GM23248 (cell line): ENCODE measurements at regions not wholly inside any gene's neighbourhood (a gene's known extent, or its start where the extent isn't known, plus 50 kb on each side); places are given as distances from the start of the nearest gene placed in this dataset.

ENCODE experiments used
- DNase-seq: peaks from one replicate; pipeline ENCODE4 v3.0.0-alpha.2; 2015
- H2AFZ ChIP-seq: fragments of 200-600 bp; sonication (generic); 2 replicates; pipeline ENCODE4 v1.6.1; 2016; ENCODE audit warnings: antibody characterized with exemption
- H3F3A ChIP-seq: fragments of 200-600 bp; sonication (generic); 2 replicates; pipeline ENCODE4 v1.6.1; 2016; ENCODE audit warnings: mild to moderate bottlenecking, antibody characterized with exemption, mixed run types; ENCODE audit not compliant: insufficient read depth
- H3K27ac ChIP-seq: fragments of 200-600 bp; sonication (generic); 2 replicates; pipeline ENCODE4 v1.5.1; 2016; ENCODE audit warnings: mild to moderate bottlenecking
- H3K27me3 ChIP-seq: fragments of 200-600 bp; sonication (generic); replicated peaks from 2 replicates; pipeline ENCODE4 v1.6.1; 2016; ENCODE audit warnings: mild to moderate bottlenecking; ENCODE audit not compliant: insufficient read depth
- H3K36me3 ChIP-seq: fragments of 200-600 bp; sonication (generic); 2 replicates; pipeline ENCODE4 v1.6.1; 2016; ENCODE audit warnings: low read depth, mild to moderate bottlenecking
- H3K4me1 ChIP-seq: fragments of 200-600 bp; sonication (generic); 2 replicates; pipeline ENCODE4 v1.6.1; 2016; ENCODE audit warnings: mild to moderate bottlenecking; ENCODE audit not compliant: insufficient read depth
- H3K4me2 ChIP-seq: fragments of 200-600 bp; sonication (generic); one replicate; pipeline ENCODE4 v1.6.1; 2016; ENCODE audit warnings: mild to moderate bottlenecking; ENCODE audit not compliant: unreplicated experiment
- H3K4me3 ChIP-seq: fragments of 200-600 bp; sonication (generic); 2 replicates; pipeline ENCODE4 v1.5.1; 2016; ENCODE audit warnings: mild to moderate bottlenecking
- H3K79me2 ChIP-seq: fragments of 200-600 bp; sonication (generic); 2 replicates; pipeline ENCODE4 v1.6.1; 2016; ENCODE audit warnings: mild to moderate bottlenecking; ENCODE audit not compliant: insufficient read depth
- H3K9ac ChIP-seq: fragments of 200-600 bp; sonication (generic); 2 replicates; pipeline ENCODE4 v1.6.1; 2016; ENCODE audit warnings: mild to moderate bottlenecking
- H3K9me2 ChIP-seq: fragments of 200-600 bp; sonication (generic); 2 replicates; pipeline ENCODE4 v1.6.1; 2016; ENCODE audit warnings: mixed run types, mild to moderate bottlenecking, moderate library complexity; ENCODE audit not compliant: insufficient read depth
- H3K9me3 ChIP-seq: fragments of 200-600 bp; sonication (generic); one replicate; pipeline ENCODE4 v1.6.1; 2017; ENCODE audit warnings: low read depth
- H4K20me1 ChIP-seq: fragments of 200-600 bp; sonication (generic); 2 replicates; pipeline ENCODE4 v1.6.0; 2016; ENCODE audit not compliant: insufficient read depth
- EZH2 ChIP-seq: fragments of 200-600 bp; sonication (generic); IDR thresholded peaks from 2 replicates; pipeline ENCODE4 v1.6.1; 2018; ENCODE audit warnings: antibody characterized with exemption, mild to moderate bottlenecking; ENCODE audit not compliant: insufficient read depth, poor library complexity, severe bottlenecking
- EZH2phosphoT487 ChIP-seq: fragments of 200-600 bp; sonication (generic); IDR thresholded peaks from 2 replicates; pipeline ENCODE4 v1.6.1; 2018; ENCODE audit warnings: antibody characterized with exemption, moderate library complexity, mild to moderate bottlenecking, low read depth; ENCODE audit not compliant: insufficient read depth
- WGBS, 2 experiments: methylation state at CpG; one replicate each; pipeline ENCODE4 v1.1.6; 2015 to 2017; ENCODE audit warnings: low lambda C conversion rate in 2 of 2, low coverage in 1 of 2; ENCODE audit errors: missing lambda C conversion rate in 2 of 2; 5-methylcytosine and 5-hydroxymethylcytosine counted together
- in situ Hi-C: fragments of 300-500 bp; cut with MboI; formaldehyde crosslinking; loops from 2 replicates; pipeline ENCODE4 v1.15.0; 2020

- no peaks in the 10 kb centered on the region for H3F3A ChIP-seq
- no peaks in the 10 kb centered on the region for H3K9me3 ChIP-seq
- H3K36me3 ChIP-seq: no peaks in the 10 kb centered on the region
- H3K79me2 ChIP-seq: no peaks in the 10 kb centered on the region
- no peak overlapping the region for H3K9ac ChIP-seq
- in situ Hi-C loops: no loop called here
- H2AFZ ChIP-seq: no peak overlapping the region
- 33 to 43% methylated on average over 4 of the region's 4 CpGs for WGBS, 2 experiments
- H3K4me1 ChIP-seq: no peaks in the 10 kb centered on the region
- H3K27ac ChIP-seq: no peak overlapping the region
- TF ChIP-seq EZH2 (no peak), EZH2phosphoT487 (no peak)
- no peak for DNase-seq
- no peaks in the 10 kb centered on the region for H4K20me1 ChIP-seq
- H3K9me2 ChIP-seq: no peaks in the 10 kb centered on the region
- H3K27me3 ChIP-seq: no peaks in the 10 kb centered on the region
- H3K4me2 ChIP-seq: no peak overlapping the region
- no peak overlapping the region for H3K4me3 ChIP-seq
Observed at GRCh38 chr9:80540387-80540786, 968.6 kb downstream of the TLE4 start.

GRCh38 chr9:80538976-80539375, 967.2 kb downstream of the TLE4 start:
- Histone ChIP-seq H3F3A (no peaks in the 10 kb centered on the region), H2AFZ (no peak overlapping the region), H3K9ac (no peak overlapping the region), H3K9me2 (no peaks in the 10 kb centered on the region), H3K36me3 (no peaks in the 10 kb centered on the region), H3K4me3 (no peak overlapping the region), H3K27ac (no peak overlapping the region), H3K27me3 (no peaks in the 10 kb centered on the region), H3K79me2 (no peaks in the 10 kb centered on the region), H3K4me2 (no peak overlapping the region), H3K9me3 (no peaks in the 10 kb centered on the region), H3K4me1 (no peaks in the 10 kb centered on the region), H4K20me1 (no peaks in the 10 kb centered on the region)
- TF ChIP-seq EZH2phosphoT487 (no peak), EZH2 (no peak)
- WGBS, 2 experiments: 36 to 45% methylated on average over 1 of the region's 1 CpG
- DNase-seq: no peak
- in situ Hi-C loops: no loop called here

- H3K4me2 ChIP-seq: no peak overlapping the region
- no peak for DNase-seq
- H3K9me2 ChIP-seq: no peaks in the 10 kb centered on the region
- no peaks in the 10 kb centered on the region for H3F3A ChIP-seq
- 49 to 55% methylated on average over 3 of the region's 3 CpGs for WGBS, 2 experiments
- H4K20me1 ChIP-seq: no peaks in the 10 kb centered on the region
- H3K4me1 ChIP-seq: no peaks in the 10 kb centered on the region
- no peak overlapping the region for H3K4me3 ChIP-seq
- no peaks in the 10 kb centered on the region for H3K9me3 ChIP-seq
- H3K27ac ChIP-seq: no peak overlapping the region
- no peaks in the 10 kb centered on the region for H3K79me2 ChIP-seq
- no peak for TF ChIP-seq EZH2
- no peak for TF ChIP-seq EZH2phosphoT487
- H2AFZ ChIP-seq: no peak overlapping the region
- in situ Hi-C loops: no loop called here
- H3K36me3 ChIP-seq: no peaks in the 10 kb centered on the region
- H3K9ac ChIP-seq: no peak overlapping the region
- no peaks in the 10 kb centered on the region for H3K27me3 ChIP-seq
Observed at GRCh38 chr9:80522465-80522864, 950.7 kb downstream of the TLE4 start.

GRCh38 chr9:80521151-80521550, 949.4 kb downstream of the TLE4 start:
- TF ChIP-seq EZH2phosphoT487 (no peak), EZH2 (no peak)
- H3K4me3 ChIP-seq: no peak overlapping the region
- H3K4me2 ChIP-seq: no peak overlapping the region
- H3K27me3 ChIP-seq: no peaks in the 10 kb centered on the region
- no peaks in the 10 kb centered on the region for H3F3A ChIP-seq
- no peak overlapping the region for H2AFZ ChIP-seq
- no peaks in the 10 kb centered on the region for H3K79me2 ChIP-seq
- in situ Hi-C loops: no loop called here
- H3K36me3 ChIP-seq: no peaks in the 10 kb centered on the region
- H3K9ac ChIP-seq: no peak overlapping the region
- H3K9me2 ChIP-seq: no peaks in the 10 kb centered on the region
- no peak for DNase-seq
- no peaks in the 10 kb centered on the region for H3K4me1 ChIP-seq
- H3K27ac ChIP-seq: no peak overlapping the region
- 8 to 11% methylated on average over 3 of the region's 3 CpGs for WGBS, 2 experiments
- H3K9me3 ChIP-seq: no peaks in the 10 kb centered on the region
- no peaks in the 10 kb centered on the region for H4K20me1 ChIP-seq

- Histone ChIP-seq H3K36me3 (no peaks in the 10 kb centered on the region), H3K79me2 (no peaks in the 10 kb centered on the region), H3K27me3 (no peaks in the 10 kb centered on the region), H3K4me3 (no peak overlapping the region), H3F3A (no peaks in the 10 kb centered on the region), H3K4me2 (no peak overlapping the region), H3K9ac (no peak overlapping the region), H3K27ac (no peak overlapping the region), H3K9me2 (no peaks in the 10 kb centered on the region), H4K20me1 (no peaks in the 10 kb centered on the region), H2AFZ (no peak overlapping the region), H3K9me3 (no peaks in the 10 kb centered on the region), H3K4me1 (no peaks in the 10 kb centered on the region)
- DNase-seq: no peak
- no peak for TF ChIP-seq EZH2
- no peak for TF ChIP-seq EZH2phosphoT487
- in situ Hi-C loops: no loop called here
- WGBS, 2 experiments: 49 to 56% methylated on average over 4 of the region's 4 CpGs
Observed at GRCh38 chr9:80520231-80520630, 948.5 kb downstream of the TLE4 start.
